Heart right ventricle (tissue), 16 donors: ENCODE measurements at regions not wholly inside any gene's neighbourhood (a gene's known extent, or its start where the extent isn't known, plus 50 kb on each side); places are given as distances from the start of the nearest gene placed in this dataset.

Experiments used
- ATAC-seq, 8 donors: fragments of 200-7000 bp; cut with Tn5 transposase; one replicate each; pipeline ENCODE4 v1.9.1; 2020; ENCODE audit warnings: mild to moderate bottlenecking in 8 of 8, moderate library complexity in 8 of 8, moderate number of reproducible peaks in 1 of 8
- DNase-seq, 2 donors: peaks; one replicate each; pipeline ENCODE4 v3.0.0-alpha.2; 2020
- H3K27ac ChIP-seq, 10 donors: fragments of 200-600 bp; sonication (generic) in 2 of 10; one replicate each; pipeline versions ENCODE4 v1.5.0 to v1.8.0; 2020 to 2022; ENCODE audit warnings: mild to moderate bottlenecking in 3 of 10
- H3K27me3 ChIP-seq, 7 donors: fragments of 200-600 bp; one replicate each; pipeline ENCODE4 v1.8.0; 2021 to 2022; ENCODE audit warnings: mild to moderate bottlenecking in 2 of 7
- H3K36me3 ChIP-seq, 9 donors: fragments of 200-600 bp; sonication (generic) in 1 of 9; one replicate each; pipeline versions ENCODE4 v1.5.0 to v1.8.0; 2020 to 2022; ENCODE audit warnings: mild to moderate bottlenecking in 2 of 9
- H3K4me1 ChIP-seq, 9 donors: fragments of 200-600 bp; sonication (generic) in 1 of 9; one replicate each; pipeline versions ENCODE4 v1.5.0 to v1.8.0; 2020 to 2022; ENCODE audit warnings: mild to moderate bottlenecking in 4 of 9
- H3K4me3 ChIP-seq, 10 donors: fragments of 200-600 bp; sonication (generic) in 2 of 10; one replicate each; pipeline versions ENCODE4 v1.5.0 to v1.8.0; 2020 to 2022; ENCODE audit warnings: mild to moderate bottlenecking in 7 of 10, moderate library complexity in 2 of 10
- H3K9me3 ChIP-seq, 11 donors: fragments of 200-600 bp in 10 of 11; sonication (generic) in 2 of 11; one replicate each; pipeline versions ENCODE4 v1.5.0 to v1.8.0; 2013 to 2022; ENCODE audit warnings: mild to moderate bottlenecking in 2 of 11, control low read depth in 1 of 11, moderate library complexity in 1 of 11
- CTCF ChIP-seq, 9 donors: fragments of 200-600 bp; sonication (generic) in 2 of 9; IDR thresholded peaks; one replicate each; pipeline versions ENCODE4 v1.5.0 to v1.8.0; 2021 to 2022; ENCODE audit warnings: antibody characterized with exemption in 9 of 9, mild to moderate bottlenecking in 5 of 9, moderate library complexity in 1 of 9
- WGBS, 2 donors: extraction: QIAGEN DNeasy Blood & Tissue Kit; methylation state at CpG; one replicate each; pipeline ENCODE4 v1.1.7; 2013; ENCODE audit warnings: inconsistent platforms in 1 of 2; 5-methylcytosine and 5-hydroxymethylcytosine counted together
- intact Hi-C, 10 donors: fragments of 100-400 bp; cut with DNase I; formaldehyde crosslinking; loops; one replicate each; pipeline versions ENCODE4 v1.11.1 to v1.14.2; 2022
- donor health status: Arrhythmogenic right ventricular cardiomyopathy.
- donor health status: ischemic (EF 13 %, LVEDD 7.1; RV severe dilation, severe dysfunction).
- donor health status: healthy with polysubstance abuse.
- donor health status: DM: no; HTN: yes; CAD: no.
- donor health status: DM: no; HTN: no; CAD: no.
- donor health status: ischemic (EF 25% LVEDD 6.9; RV normal size, moderate dysfunction).
- donor health status: ischemic (EF 25% LVEDD 5.7; RV mildly dilated, moderate dysfunction).
- donor health status: healthy.
- donor health status: DM: yes; HTN: yes; CAD: no.
- donor health status: Ischemic cardiomyopathy.
- donor health status: ischemic (EF 35%, LVEDD 5.7; RV mildly dilated, moderate dysfunction).
- donor health status: nonischemic (EF 11% LVEDD 7.7; RV severe dilation, severe dysfunction).
- donor health status: DM: yes; HTN: yes; CAD: no.
- donor health status: PGD.
- donor health status: ischemic (EF 29% LVEDD 5.4; RV normal size, mild dysfunction).
- donor health status: nonischemic (EF 23%, LVEDD 6.1; RV moderate dilation, normal function).

DNA sequence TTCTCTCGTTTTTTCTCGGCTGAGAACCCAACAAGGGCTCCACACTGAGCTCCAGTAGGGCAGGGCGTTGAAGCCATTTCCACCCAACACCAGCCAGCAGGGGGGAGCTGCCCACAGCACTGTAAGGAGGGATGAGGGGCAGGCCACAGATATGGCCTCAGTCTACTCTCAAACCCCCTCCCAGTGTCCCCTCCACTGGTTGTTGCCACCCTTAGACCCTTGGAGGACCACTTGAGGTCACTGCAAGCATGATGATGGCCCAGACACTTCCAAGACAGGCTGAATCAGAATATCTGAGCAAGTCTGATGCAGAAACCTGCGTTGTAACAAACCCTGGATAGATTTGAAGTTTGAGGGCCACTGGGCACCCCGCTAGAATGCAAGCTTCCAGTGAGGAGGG is 217.0 kb upstream of the CST7 start:
- intact Hi-C loops: no loop called here
- Histone ChIP-seq H3K4me3 (no peak overlapping the region), H3K27me3 (peaks cover 0 to 4% (median 0%) of the 10 kb centered on the region in 7 donors), H3K27ac (no peak overlapping the region), H3K9me3 (no peaks in the 10 kb centered on the region), H3K36me3 (no peaks in the 10 kb centered on the region), H3K4me1 (no peaks in the 10 kb centered on the region)
- TF ChIP-seq CTCF (IDR thresholded peaks at IDR 0.05): no peak
- ATAC-seq: no peak
- DNase-seq: no peak
- WGBS, 2 donors: 53 to 62% methylated on average over 5 of the region's 5 CpGs

GRCh38 chr20:24732599-24732998 is 216.5 kb upstream of the CST7 start:
- DNase-seq: no peak
- Histone ChIP-seq H3K27me3 (peaks cover 0 to 4% (median 0%) of the 10 kb centered on the region in 7 donors), H3K4me3 (no peak overlapping the region), H3K27ac (no peak overlapping the region), H3K36me3 (no peaks in the 10 kb centered on the region), H3K9me3 (no peaks in the 10 kb centered on the region), H3K4me1 (no peaks in the 10 kb centered on the region)
- TF ChIP-seq CTCF (IDR thresholded peaks at IDR 0.05): no peak
- WGBS, 2 donors: 73 to 91% methylated on average over 4 of the region's 4 CpGs
- ATAC-seq: no peak
- intact Hi-C loops: no loop called here

- Histone ChIP-seq H3K4me1 (no peaks in the 10 kb centered on the region), H3K9me3 (no peaks in the 10 kb centered on the region), H3K27ac (no peak overlapping the region), H3K27me3 (peaks cover 0 to 4% (median 0%) of the 10 kb centered on the region in 7 donors), H3K4me3 (no peak overlapping the region), H3K36me3 (no peaks in the 10 kb centered on the region)
- intact Hi-C loops: no loop called here
- WGBS, 2 donors: 88 to 94% methylated on average over 1 of the region's 1 CpG
- ATAC-seq: no peak
- DNase-seq: no peak
- no peak for TF ChIP-seq CTCF (IDR thresholded peaks at IDR 0.05)
Measured at GRCh38 chr20:24733416-24733815, 215.7 kb upstream of the CST7 start.

DNA sequence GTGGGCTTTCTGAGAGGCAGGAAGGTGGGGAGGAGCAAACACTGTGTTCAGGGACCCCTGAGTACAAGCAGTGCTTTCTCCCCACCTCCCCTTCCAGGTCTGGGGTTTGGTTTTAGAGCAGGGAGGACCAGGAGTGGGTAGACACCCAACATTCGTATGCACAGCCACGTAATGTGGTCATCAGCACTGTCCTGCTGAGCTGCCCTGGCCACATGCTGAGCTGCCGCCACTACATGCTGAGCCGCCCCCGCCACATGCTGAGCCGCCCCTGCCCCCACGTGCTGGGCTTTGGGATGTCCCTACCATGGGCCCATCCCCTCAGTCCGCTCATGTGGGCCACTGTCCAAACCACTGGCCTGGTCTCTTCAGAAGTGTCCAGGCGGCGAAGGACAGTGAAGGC is 214.9 kb upstream of the CST7 start:
- peaks cover 0 to 4% (median 0%) of the 10 kb centered on the region in 7 donors for H3K27me3 ChIP-seq
- H3K27ac ChIP-seq: no peak overlapping the region
- no peak for TF ChIP-seq CTCF (IDR thresholded peaks at IDR 0.05)
- H3K9me3 ChIP-seq: no peaks in the 10 kb centered on the region
- DNase-seq: no peak
- H3K4me3 ChIP-seq: no peak overlapping the region
- intact Hi-C loops: no loop called here
- no peaks in the 10 kb centered on the region for H3K4me1 ChIP-seq
- 93 to 96% methylated on average over 10 of the region's 10 CpGs for WGBS, 2 donors
- no peaks in the 10 kb centered on the region for H3K36me3 ChIP-seq
- ATAC-seq: no peak

DNA sequence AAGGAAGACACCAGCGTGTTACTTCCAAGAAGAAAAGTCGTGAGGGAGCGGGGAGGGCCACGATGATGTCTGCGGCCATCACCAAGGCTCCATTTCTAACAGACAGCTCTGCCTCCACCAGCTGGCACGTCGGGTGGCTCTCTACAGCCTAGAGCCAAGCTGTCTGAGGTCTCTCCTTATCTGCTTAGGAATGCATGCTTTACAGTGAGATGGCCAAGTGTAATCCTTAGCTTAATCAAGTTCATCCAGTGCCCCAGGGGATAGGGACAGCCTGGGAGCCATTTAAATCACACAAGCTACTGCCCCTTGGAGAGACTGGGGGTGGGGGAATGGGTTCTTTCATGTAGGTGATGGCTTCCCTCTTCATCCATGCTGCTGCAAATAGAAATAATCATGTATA is 213.8 kb upstream of the CST7 start:
- Histone ChIP-seq H3K36me3 (no peaks in the 10 kb centered on the region), H3K27me3 (peaks cover 0 to 4% (median 0%) of the 10 kb centered on the region in 7 donors), H3K27ac (no peak overlapping the region), H3K9me3 (no peaks in the 10 kb centered on the region), H3K4me3 (no peak overlapping the region), H3K4me1 (no peaks in the 10 kb centered on the region)
- no peak for ATAC-seq
- 43 to 47% methylated on average over 7 of the region's 7 CpGs for WGBS, 2 donors
- TF ChIP-seq CTCF (IDR thresholded peaks at IDR 0.05): no peak
- no peak for DNase-seq
- intact Hi-C loops: no loop called here
